Mucosa of stomach (tissue), 1 donor: ENCODE measurements at regions not wholly inside any gene's neighbourhood (a gene's known extent, or its start where the extent isn't known, plus 50 kb on each side); places are given as distances from the start of the nearest gene placed in this dataset.

Source experiments
- H3K27me3 ChIP-seq: one replicate; pipeline ENCODE4 v1.7.0; 2013; ENCODE audit warnings: mild to moderate bottlenecking, low read length; ENCODE audit not compliant: control insufficient read depth, insufficient read depth
- H3K36me3 ChIP-seq: one replicate; pipeline ENCODE4 v1.7.0; 2013; ENCODE audit warnings: low read length; ENCODE audit not compliant: control insufficient read depth, insufficient read depth
- H3K4me1 ChIP-seq: one replicate; pipeline ENCODE4 v1.7.0; 2013; ENCODE audit warnings: mild to moderate bottlenecking, low read length; ENCODE audit not compliant: control insufficient read depth, insufficient read depth
- H3K4me3 ChIP-seq: one replicate; pipeline ENCODE4 v1.7.0; 2013; ENCODE audit warnings: low read length
- H3K9ac ChIP-seq: one replicate; pipeline ENCODE4 v1.7.0; 2013; ENCODE audit warnings: mild to moderate bottlenecking, low read length, moderate library complexity
- H3K9me3 ChIP-seq: one replicate; pipeline ENCODE4 v1.7.0; 2013; ENCODE audit warnings: mild to moderate bottlenecking, low read length, moderate library complexity; ENCODE audit not compliant: control insufficient read depth
- donor health status: Pancreatic carcinoma.

DNA sequence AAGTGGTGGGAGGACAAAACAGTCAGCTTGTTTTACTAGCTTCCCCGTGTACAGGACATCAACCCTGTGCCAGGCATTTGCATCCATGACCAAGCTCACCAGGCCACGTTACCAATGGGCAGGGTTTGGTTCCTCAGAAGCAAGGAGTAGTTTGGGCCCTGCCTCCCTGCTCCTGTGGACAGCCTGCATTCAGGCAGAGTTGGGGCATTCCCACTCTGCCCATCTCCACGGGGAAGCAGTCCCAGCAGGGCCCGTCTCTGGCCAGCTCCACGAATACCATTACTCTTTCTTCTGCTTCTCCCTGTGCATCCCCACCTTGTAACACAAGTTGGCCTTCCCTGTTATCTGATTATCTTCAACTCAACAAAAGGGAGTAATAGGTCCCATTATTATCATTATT, 54.0 kb upstream of the RIOK3 start:
- Histone ChIP-seq H3K4me1 (peaks cover 9% of the 10 kb centered on the region), H3K27me3 (no peaks in the 10 kb centered on the region), H3K9me3 (no peaks in the 10 kb centered on the region), H3K36me3 (no peaks in the 10 kb centered on the region), H3K4me3 (no peak overlapping the region), H3K9ac (no peak overlapping the region)

- Histone ChIP-seq H3K4me1 (peaks cover 9% of the 10 kb centered on the region), H3K9me3 (no peaks in the 10 kb centered on the region), H3K4me3 (no peak overlapping the region), H3K36me3 (no peaks in the 10 kb centered on the region), H3K27me3 (no peaks in the 10 kb centered on the region), H3K9ac (no peak overlapping the region)
These were observed 52.2 kb upstream of the RIOK3 start for GRCh38 chr18:23400918-23401317.

DNA sequence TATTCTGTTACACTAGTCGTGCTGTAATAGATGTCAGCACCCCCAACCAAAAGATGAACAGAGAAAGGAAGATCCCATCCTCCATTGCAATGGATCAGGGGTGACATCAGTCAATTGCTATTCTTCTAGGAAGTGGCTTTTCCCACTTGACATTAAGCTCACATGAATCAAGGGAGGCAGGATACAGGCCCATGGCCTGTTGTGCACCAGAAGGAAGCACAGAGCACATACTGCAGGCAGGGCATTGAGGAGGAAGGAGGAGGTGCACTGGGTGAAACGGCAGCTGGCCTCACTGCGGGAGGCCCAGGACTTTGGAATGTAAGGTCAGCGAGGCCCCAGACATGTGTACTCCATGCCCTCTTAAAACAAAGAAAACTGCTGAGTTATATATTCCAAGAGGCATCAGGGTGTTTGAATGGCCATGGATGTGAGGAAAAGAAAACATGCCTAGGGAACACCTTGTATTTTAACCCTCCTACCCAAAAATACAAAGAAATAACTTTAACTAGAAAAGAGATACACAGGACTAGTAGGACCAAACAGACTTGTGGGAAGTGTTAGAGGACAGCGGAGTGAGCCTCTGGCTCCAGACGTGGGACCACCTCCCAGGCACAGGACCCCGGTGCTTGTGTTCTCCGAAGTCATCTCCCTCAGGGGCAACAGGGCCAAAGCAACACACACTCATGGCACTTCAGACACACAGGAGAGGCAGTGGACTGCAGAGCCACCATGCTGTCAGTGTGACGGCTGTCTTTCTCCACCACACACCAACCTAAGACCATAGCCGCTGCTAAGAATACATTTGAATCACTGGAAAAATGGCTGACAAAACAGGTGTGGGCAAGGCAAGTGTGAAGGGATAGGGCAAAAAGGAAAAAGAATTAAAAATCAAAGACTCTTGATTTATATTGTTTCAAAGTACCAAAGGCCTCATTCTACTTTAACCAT, 51.4 kb upstream of the RIOK3 start:
- no peaks in the 10 kb centered on the region for H3K36me3 ChIP-seq
- no peaks in the 10 kb centered on the region for H3K9me3 ChIP-seq
- H3K4me3 ChIP-seq = no peak overlapping the region
- no peak overlapping the region for H3K9ac ChIP-seq
- H3K4me1 ChIP-seq = peaks cover 15% of the 10 kb centered on the region
- no peaks in the 10 kb centered on the region for H3K27me3 ChIP-seq
